Daoy (cell line): ENCODE measurements at regions not wholly inside any gene's neighbourhood (a gene's known extent, or its start where the extent isn't known, plus 50 kb on each side); places are given as distances from the start of the nearest gene placed in this dataset.

Experiments used
- DNase-seq: peaks from one replicate; pipeline ENCODE4 v3.0.0-alpha.2; 2015; ENCODE audit warnings: low read depth

GRCh38 chr18:25446972-25447371, 95.0 kb upstream of the ZNF521 start:
- no peak for DNase-seq

- no peak for DNase-seq
Observed at GRCh38 chr18:25445430-25445829, 93.5 kb upstream of the ZNF521 start.

- DNase-seq = no peak
Observed at GRCh38 chr18:25443776-25444175, 91.8 kb upstream of the ZNF521 start.

DNA sequence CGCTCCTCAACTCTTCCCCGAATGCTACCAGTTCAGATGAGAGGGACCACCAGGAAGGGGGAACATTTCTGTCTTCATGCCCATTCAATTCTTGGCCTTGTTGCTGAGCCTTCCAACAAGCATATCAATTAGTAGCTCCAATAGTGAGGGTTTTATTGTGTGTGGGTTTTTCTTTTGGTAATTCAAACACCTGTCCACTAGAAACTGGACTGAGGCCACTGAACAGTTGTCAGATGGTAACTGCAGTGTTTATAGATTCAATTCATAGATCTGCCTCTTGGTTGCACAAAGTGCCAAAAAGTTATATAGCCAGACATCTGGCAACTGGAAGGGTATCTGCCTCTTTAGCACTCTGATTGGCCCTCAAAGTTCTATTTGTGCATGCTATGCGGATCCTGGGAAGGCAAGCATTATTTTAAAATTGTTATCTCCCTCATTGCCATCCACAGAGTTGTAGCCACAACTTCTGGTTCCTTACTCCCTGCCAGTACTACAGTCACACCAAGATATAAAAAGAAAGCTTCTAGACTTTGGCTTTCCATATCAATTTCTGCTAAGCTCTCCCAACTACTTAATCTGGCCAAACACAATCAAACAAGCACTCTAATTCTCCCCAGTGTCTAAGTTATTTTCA, 83.3 kb upstream of the ZNF521 start:
- DNase-seq = no peak

- no peak for DNase-seq
Observed at GRCh38 chr18:25434745-25435144, 82.8 kb upstream of the ZNF521 start.

- DNase-seq = no peak
Observed at GRCh38 chr18:25433590-25433989, 81.6 kb upstream of the ZNF521 start.

DNA sequence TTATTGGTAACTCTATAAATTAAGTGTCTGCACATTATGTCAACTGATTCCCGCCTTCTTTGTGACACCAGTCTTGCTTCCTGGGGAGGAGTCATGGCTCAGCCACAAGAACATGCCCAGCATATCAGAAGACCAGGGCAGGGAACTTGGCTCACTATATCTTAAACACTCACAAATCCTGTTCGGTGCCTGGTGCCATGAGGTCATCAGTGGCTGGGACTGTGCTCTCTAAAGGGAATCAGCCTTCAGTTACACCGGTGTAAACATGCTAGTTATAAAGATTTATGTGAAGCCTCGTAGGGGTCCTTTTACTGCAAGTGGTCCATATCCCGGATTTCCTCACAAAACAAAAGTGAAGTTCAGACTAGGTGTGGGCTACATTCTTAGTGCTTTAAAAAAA, 73.1 kb upstream of the ZNF521 start:
- peak; percentile 16 for DNase-seq

- DNase-seq = no peak
Observed at GRCh38 chr18:25423760-25424159, 71.8 kb upstream of the ZNF521 start.

DNA sequence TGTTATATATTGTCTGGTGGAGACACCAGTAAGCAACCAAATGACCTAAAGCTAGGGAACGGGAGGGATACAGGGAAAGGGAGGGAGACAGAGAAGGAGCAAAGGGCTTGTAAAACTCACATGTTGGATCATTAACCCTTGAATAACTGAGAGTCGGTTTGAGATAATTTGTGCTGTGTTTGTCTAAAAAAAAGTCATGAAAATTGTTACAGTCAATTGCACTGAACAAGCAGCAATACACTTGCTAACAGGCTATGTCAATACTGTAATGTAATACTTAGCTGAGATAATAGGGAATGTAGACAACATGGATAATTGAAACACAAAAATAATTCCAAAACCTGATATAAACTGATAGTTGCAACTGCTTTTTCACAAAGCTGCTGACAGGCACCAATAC, 71.3 kb upstream of the ZNF521 start:
- no peak for DNase-seq

DNA sequence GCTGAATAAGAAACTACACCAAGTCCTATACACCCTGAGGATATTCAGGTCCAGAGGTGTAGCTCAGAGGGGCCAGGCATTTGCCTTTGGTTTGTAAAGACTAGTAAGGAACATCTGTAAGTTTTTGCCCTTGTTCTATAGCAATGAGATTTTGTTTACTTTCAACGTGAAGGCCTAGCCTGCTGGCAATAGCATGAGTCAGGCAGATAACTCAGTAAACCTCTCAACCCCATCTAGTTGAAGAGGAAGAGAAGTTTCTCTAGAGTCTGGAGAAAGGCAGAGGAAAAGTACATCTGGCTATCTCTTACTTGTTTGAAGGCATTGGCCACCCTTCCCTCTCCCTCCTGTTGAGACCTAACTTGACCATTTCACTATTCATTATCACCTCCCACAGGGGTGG, 70.3 kb upstream of the ZNF521 start:
- DNase-seq = no peak

DNA sequence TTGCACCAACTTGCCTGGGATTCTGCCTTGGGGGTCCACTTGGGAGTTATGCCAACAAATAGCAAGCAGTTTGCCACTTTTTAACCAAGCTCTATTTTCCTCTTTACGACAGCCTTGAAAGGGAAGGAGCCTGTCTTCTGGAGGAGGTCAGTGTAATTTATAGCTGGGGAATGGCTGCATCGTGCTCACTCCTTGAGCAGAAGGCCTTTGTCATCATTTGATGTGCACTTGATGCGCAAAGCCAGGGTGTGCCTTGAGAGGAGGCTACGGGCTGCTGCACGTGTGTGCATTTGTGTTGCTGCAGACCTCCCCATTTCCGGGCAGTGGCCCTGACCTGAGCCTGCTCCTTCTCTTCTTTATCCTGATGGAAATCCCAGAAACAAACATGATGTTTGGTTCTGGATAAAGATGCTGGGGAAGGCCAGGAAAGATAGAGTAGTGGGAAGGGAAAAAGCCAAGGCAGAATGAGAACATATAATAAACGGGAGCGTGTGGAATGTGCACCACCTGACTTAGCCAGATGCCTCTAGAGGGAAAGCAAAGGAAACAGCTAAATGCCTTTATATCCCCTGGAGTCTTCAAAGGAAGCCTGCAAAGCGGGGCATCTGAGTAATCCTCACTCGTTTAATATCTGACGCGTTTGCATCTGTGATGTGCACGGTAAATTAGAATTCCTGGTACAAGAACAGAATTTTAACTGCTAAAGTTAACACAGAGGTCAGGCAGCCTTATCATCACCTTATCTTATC, 68.3 kb upstream of the ZNF521 start:
- no peak for DNase-seq

DNA sequence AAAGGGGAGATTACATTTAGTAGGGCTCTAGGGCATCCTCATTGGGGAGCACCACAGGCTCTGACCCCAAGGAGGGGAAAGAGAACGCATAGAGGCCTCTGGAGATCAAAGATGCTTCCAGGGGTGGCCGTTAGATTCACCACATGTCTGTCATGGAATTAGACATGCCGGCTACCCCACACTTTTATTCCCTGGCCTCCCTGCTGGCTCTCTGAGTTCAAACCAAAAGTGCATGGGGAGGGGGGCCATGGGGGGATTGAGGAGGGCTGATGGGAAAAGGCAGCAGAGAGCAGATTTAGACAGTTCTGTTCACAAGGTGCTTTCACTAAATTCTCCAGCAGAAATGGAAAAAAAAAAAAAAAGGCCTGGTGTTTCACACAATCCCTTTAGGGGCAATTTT, 64.4 kb upstream of the ZNF521 start:
- no peak for DNase-seq

- DNase-seq = no peak
Observed at GRCh38 chr18:25409971-25410370, 58.0 kb upstream of the ZNF521 start.

DNA sequence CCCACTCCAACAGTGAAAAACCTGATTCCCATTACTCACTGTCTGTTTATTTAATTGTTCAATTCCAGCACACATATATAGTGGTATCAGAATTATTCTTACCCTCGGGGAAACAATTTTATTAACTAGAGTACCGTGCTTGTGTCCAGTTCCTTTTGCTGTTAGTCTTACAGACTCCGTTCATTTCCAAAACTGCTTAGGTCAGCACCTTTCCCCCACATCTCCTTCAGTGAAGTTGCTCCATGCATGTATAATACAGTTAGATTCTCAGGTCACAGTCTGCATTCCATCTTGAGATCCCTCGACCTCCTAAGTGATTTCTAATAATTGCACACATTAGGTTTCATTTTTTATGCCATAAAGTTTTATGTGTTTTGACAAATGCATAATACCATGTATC, 56.3 kb upstream of the ZNF521 start:
- no peak for DNase-seq
